GM12864 (cell line): ENCODE measurements at regions not wholly inside any gene's neighbourhood (a gene's known extent, or its start where the extent isn't known, plus 50 kb on each side); places are given as distances from the start of the nearest gene placed in this dataset.

Source experiments
- DNase-seq: peaks from one replicate; pipeline ENCODE4 v3.0.0-alpha.2; 2011; ENCODE audit warnings: low read depth
- H3K4me3 ChIP-seq: 2 replicates; pipeline ENCODE4 v1.5.1; 2011; ENCODE audit warnings: mild to moderate bottlenecking, low read depth, low read length, control low read depth
- TF ChIP-seq, protein P1 (sequence below): IDR thresholded peaks from 2 replicates; pipeline ENCODE4 v1.5.1; 2011; ENCODE audit warnings: low read depth, mild to moderate bottlenecking, moderate library complexity, low read length, control low read depth, inconsistent platforms; ENCODE audit errors: missing control alignments

DNA sequence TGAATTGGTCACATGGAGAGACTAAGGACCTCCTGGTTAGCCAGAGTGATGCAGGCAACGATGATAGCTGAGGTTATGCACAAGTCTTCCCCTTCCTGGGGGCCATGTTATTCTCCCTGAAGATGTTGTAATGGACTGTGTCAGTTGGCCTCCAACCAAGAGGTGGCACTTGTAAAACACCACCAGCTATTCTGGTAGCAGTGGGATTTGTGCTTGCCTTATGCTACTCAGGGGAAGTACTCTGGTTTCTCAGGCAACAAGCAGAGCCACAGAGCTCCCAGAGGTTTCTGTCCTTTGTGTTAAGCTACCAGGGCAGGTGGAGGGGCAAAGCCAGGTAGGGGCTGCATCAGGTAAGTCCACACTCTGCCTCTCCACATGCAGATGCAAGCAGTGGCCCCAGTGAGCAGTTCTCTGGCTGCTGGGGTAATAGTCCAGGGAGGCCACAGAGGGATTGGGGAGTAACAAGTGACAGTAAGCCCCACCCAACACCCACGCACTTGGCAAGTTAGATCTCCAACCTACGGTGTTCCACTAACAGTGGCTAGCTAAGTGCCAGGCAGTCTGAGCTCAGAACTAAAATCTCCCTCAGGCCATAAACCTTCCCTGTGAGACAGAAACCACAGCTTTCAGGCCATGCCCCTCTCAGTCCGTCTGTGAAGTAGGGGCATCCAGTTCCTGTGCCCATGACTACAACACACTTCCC is 99.7 kb downstream of the RND3 start:
- no peak for DNase-seq
- H3K4me3 ChIP-seq: no peak overlapping the region
- TF ChIP-seq, protein P1, sequence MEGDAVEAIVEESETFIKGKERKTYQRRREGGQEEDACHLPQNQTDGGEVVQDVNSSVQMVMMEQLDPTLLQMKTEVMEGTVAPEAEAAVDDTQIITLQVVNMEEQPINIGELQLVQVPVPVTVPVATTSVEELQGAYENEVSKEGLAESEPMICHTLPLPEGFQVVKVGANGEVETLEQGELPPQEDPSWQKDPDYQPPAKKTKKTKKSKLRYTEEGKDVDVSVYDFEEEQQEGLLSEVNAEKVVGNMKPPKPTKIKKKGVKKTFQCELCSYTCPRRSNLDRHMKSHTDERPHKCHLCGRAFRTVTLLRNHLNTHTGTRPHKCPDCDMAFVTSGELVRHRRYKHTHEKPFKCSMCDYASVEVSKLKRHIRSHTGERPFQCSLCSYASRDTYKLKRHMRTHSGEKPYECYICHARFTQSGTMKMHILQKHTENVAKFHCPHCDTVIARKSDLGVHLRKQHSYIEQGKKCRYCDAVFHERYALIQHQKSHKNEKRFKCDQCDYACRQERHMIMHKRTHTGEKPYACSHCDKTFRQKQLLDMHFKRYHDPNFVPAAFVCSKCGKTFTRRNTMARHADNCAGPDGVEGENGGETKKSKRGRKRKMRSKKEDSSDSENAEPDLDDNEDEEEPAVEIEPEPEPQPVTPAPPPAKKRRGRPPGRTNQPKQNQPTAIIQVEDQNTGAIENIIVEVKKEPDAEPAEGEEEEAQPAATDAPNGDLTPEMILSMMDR: no peak

GRCh38 chr2:150385211-150385610 is 102.3 kb downstream of the RND3 start:
- TF ChIP-seq, protein P1: no peak
- DNase-seq: no peak
- no peak overlapping the region for H3K4me3 ChIP-seq

DNA sequence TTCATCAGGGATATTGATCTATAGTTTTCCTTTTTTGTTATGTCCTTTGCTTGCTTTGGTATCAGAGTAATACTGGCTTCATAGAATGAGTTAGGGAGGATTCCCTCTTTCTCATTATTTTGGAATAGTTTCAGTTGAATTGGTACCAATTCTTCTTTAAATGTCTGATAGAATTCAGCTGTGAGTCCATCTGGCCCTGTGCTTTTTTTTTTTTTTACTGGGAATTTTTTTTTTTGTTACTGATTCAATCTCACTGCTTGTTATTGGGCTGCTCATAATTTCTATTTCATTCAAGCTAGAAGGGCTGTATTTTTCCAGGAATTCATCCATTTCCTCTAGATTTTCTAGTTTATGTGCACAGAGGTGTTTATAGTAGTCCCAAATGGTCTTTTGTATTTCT is 103.9 kb downstream of the RND3 start:
- no peak for DNase-seq
- TF ChIP-seq, protein P1: no peak
- H3K4me3 ChIP-seq: no peak overlapping the region

GRCh38 chr2:150379166-150379565 is 108.3 kb downstream of the RND3 start:
- H3K4me3 ChIP-seq: no peak overlapping the region
- no peak for DNase-seq
- TF ChIP-seq, protein P1: no peak

- no peak overlapping the region for H3K4me3 ChIP-seq
- TF ChIP-seq, protein P1: no peak
- DNase-seq: no peak
Observed at GRCh38 chr2:150378686-150379085, 108.8 kb downstream of the RND3 start.

- H3K4me3 ChIP-seq: no peak overlapping the region
- TF ChIP-seq, protein P1: no peak
- no peak for DNase-seq
Observed at GRCh38 chr2:150376553-150377335, 110.7 kb downstream of the RND3 start.

- no peak for DNase-seq
- TF ChIP-seq, protein P1: no peak
- H3K4me3 ChIP-seq: no peak overlapping the region
Observed at GRCh38 chr2:150375333-150375732, 112.1 kb downstream of the RND3 start.
